ENCODE measurements at regions not wholly inside any gene's neighbourhood (a gene's known extent, or its start where the extent isn't known, plus 50 kb on each side); places are given as distances from the start of the nearest gene placed in this dataset.

DNA sequence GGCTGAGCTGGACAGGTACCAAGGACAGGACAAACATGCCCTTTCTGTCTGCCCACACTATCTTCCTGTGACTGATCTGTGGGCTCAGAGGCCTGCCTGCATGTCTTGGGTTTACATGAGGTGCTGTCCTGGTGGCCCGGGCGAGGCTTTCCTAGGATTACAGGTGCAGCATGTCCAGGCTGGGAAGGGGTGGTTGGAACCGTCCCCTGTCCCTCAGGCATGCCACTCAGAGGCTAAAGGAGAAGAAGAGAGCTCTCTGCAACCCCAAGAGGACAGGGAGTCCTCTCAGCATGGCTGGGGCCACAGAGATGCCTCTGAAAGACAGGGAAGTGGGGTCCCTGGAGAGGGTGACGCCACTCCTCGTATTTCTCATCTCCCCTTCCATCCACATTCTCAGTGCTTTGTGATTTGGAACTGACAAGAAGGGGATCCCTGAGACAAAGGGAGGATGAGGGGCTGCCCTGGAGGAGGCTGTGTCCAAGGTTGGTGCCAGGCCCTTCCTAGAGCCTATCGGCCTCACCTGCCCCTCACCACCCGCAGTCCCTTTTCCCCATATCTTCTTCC lies 64.6 kb upstream of the LMO1 start:
- Histone ChIP-seq H3K27me3 (no peaks in the 10 kb centered on the region), H3K36me3 (no peaks in the 10 kb centered on the region), H3K4me3 (no peak overlapping the region), H3K27ac (no peak overlapping the region), H3K9me3 (no peaks in the 10 kb centered on the region), H3K4me1 (peaks cover 0 to 15% of the 10 kb centered on the region in 2 donors)
- TF ChIP-seq, protein P1, sequence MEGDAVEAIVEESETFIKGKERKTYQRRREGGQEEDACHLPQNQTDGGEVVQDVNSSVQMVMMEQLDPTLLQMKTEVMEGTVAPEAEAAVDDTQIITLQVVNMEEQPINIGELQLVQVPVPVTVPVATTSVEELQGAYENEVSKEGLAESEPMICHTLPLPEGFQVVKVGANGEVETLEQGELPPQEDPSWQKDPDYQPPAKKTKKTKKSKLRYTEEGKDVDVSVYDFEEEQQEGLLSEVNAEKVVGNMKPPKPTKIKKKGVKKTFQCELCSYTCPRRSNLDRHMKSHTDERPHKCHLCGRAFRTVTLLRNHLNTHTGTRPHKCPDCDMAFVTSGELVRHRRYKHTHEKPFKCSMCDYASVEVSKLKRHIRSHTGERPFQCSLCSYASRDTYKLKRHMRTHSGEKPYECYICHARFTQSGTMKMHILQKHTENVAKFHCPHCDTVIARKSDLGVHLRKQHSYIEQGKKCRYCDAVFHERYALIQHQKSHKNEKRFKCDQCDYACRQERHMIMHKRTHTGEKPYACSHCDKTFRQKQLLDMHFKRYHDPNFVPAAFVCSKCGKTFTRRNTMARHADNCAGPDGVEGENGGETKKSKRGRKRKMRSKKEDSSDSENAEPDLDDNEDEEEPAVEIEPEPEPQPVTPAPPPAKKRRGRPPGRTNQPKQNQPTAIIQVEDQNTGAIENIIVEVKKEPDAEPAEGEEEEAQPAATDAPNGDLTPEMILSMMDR (IDR thresholded peaks at IDR 0.05): no peak
- no peak for DNase-seq (ENCODE audit: low spot score)

DNA sequence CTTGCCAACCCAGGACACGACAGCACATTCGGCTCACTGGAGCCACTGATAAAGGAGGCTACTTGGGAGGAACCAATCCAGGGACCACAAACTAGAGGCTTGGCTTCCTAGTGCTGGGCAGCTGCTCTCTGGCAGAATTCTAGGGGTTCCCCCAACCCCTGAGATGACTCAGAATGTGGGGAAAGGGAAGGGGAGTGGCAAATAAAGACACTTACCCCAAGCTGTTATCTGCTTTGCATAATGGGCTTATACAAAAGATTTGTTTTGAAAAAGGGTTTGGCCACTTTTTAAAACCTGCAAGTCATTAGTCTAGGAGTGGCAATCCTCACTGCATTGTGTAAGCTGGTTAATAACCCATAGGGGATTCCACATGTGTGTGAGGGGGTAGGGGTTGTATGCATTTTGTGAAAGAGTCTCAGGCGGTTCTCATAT lies 64.1 kb upstream of the LMO1 start:
- Histone ChIP-seq H3K27me3 (no peaks in the 10 kb centered on the region), H3K9me3 (no peaks in the 10 kb centered on the region), H3K4me3 (no peak overlapping the region), H3K27ac (no peak overlapping the region), H3K36me3 (no peaks in the 10 kb centered on the region), H3K4me1 (peaks cover 0 to 15% of the 10 kb centered on the region in 2 donors)
- TF ChIP-seq, protein P1 (IDR thresholded peaks at IDR 0.05): no peak
- no peak for DNase-seq (ENCODE audit: low spot score)

GRCh38 chr11:8326337-8326736 lies 62.7 kb upstream of the LMO1 start:
- Histone ChIP-seq H3K27ac (no peak overlapping the region), H3K9me3 (no peaks in the 10 kb centered on the region), H3K27me3 (no peaks in the 10 kb centered on the region), H3K36me3 (no peaks in the 10 kb centered on the region), H3K4me1 (peaks cover 0 to 15% of the 10 kb centered on the region in 2 donors), H3K4me3 (no peak overlapping the region)
- TF ChIP-seq, protein P1 (IDR thresholded peaks at IDR 0.05): no peak
- no peak for DNase-seq (ENCODE audit: low spot score)

DNA sequence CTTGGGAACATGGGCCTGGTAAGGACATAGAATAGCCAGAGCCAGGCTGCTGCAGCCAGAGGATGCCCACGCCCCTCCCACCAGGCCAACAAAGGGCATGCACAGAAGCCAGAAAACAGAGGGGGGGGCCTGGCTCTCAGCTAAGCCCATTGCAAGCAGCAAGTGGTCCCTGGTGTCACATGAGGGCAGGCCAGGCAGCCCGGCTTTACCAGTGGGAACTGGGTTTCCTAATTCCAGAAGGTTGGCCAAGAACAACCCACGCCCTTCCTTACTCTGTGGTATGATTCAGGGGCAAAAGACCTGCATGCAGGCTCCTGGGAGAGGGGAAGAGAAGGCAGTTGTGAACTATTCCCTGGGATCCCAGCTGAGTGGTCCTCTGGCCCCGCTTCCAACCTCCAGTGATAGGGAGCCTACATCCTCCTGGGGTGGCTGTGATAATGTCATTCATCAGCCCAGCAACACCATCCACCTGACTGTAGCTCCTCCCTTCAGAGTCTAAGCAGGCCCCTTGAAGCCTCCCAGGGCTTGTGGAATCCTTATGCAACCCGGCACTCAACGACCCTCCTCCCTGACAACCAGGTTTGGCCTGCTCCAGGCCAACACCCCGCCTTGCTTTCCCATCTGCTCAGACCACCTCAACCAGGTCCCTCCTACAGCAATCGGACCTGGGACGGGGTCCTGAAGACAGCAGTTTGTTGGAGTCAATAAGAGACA lies 62.1 kb upstream of the LMO1 start:
- Histone ChIP-seq H3K4me1 (peaks cover 0 to 15% of the 10 kb centered on the region in 2 donors), H3K36me3 (no peaks in the 10 kb centered on the region), H3K9me3 (no peaks in the 10 kb centered on the region), H3K27ac (no peak overlapping the region), H3K27me3 (no peaks in the 10 kb centered on the region), H3K4me3 (no peak overlapping the region)
- TF ChIP-seq, protein P1 (IDR thresholded peaks at IDR 0.05): no peak
- DNase-seq (ENCODE audit: low spot score): no peak

DNA sequence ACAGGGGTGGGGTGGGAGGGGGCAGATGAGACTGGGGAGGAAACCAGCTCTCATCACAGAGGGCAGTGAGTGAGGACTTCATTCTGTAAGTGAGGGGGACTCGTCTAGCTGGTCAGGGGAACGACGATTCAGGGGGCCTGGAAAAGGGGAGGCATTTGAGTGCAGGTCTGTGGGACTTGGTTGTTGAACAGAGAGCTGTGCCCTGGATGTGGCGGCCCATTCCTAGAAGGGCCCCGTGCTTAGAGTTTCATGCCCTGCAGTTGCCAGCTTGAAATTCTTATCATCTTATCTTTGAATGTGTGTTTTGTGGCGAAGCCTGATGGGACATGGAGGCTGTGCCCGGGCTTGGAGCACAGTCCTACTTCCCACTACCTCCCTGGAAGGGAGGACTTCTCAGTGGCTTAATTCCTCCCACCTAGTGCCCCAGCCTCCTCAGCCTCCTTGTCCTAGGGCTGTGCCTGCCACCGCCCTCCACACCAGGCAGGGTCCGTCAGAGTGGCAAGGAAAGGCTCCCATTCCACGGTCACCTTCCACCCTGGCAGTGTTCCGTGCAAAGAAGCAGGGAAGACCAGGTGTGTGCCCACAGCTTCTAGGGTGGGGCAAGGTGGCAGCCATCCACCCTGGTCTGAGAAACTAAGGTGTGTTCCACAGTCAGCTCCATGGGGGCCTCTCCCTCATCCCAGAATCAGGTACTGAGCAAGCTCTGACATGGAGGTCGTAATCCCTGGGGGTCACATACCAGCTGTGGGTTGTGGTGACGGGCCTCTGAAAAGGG lies 59.7 kb upstream of the LMO1 start:
- no peaks in the 10 kb centered on the region for H3K4me1 ChIP-seq
- H3K27ac ChIP-seq: no peak overlapping the region
- TF ChIP-seq, protein P1 (IDR thresholded peaks at IDR 0.05): no peak
- H3K27me3 ChIP-seq: no peaks in the 10 kb centered on the region
- no peak for DNase-seq (ENCODE audit: low spot score)
- no peaks in the 10 kb centered on the region for H3K36me3 ChIP-seq
- no peaks in the 10 kb centered on the region for H3K9me3 ChIP-seq
- no peak overlapping the region for H3K4me3 ChIP-seq

All from right atrium auricular region (tissue), 2 donors.